HG02852 (cell line): ENCODE measurements at regions not wholly inside any gene's neighbourhood (a gene's known extent, or its start where the extent isn't known, plus 50 kb on each side); places are given as distances from the start of the nearest gene placed in this dataset.
"Not testable (repeated sequence)": the region's sequence is repeated elsewhere in the genome, so short reads cannot be mapped to it uniquely, and the experiment has no call there.

Experiments used
- ATAC-seq: cut with Tn5 transposase; IDR thresholded peaks from one replicate; pipeline ENCODE4 v1.9.1; 2021; ENCODE audit warnings: mild to moderate bottlenecking, moderate library complexity; ENCODE audit not compliant: unreplicated experiment

DNA sequence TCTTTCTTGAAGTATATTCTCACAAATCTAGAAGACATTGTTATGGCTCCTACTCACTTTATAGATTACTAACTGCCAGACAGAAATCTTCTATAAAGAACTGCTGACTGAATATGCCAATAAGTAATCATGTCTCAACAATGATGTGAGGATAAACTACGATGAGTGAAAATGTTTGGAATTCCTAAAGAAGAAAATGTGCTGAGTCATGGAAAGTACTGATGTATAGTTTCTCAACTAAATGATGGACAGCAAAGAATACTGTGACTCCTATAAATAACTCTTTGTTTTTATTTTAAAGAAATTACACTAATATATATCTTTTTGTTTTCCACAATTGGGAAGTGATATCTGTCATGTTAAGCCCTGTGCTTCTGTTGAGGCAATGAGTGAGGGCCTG is 232.9 kb downstream of the LNPK start:
- no peak for ATAC-seq

GRCh38 chr2:175766880-175767279 is 235.2 kb downstream of the LNPK start:
- ATAC-seq, result no peak

GRCh38 chr2:175755656-175756386 is 246.2 kb downstream of the LNPK start:
- ATAC-seq, result no peak

DNA sequence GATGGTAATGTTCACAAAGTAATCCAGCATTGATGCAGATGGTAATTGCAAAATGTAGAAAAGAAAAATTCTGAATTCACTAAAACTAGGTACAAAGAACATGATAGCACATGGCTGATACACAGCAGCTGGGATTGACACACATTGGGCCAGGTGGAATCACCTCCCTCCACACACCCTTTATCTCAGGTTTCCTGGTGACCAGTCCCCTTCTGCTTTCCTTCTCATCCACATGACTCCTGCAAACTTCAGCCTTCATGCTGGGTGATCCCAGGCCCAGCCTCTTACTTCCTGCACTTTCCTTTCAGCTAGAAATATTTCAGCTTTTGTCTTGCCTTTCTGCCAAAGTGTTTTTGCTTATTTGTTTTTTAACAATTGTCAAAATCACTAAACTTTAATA is 246.9 kb downstream of the LNPK start:
- ATAC-seq, result no peak

DNA sequence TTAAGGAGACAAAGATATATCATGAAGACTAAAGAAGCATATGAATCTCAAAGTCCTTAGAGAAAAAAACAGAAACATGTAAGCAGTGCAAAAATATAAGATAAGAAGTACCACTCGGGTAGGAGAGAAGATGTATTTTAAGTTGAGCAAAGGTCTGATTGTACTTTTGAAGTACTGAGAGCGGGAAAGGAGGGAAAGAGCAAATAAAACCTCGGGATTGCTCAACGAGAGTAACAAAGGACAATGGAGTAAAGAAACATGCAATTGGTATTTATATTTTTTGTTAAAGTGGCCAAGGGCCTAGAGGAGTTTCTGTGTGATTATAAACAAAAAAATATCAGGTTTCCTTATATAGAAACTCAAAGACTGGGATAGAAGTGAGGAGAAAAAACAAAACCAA is 251.9 kb downstream of the LNPK start:
- ATAC-seq, result no peak

- no peak for ATAC-seq
Observed at GRCh38 chr2:175745911-175746310, 256.2 kb downstream of the LNPK start.

DNA sequence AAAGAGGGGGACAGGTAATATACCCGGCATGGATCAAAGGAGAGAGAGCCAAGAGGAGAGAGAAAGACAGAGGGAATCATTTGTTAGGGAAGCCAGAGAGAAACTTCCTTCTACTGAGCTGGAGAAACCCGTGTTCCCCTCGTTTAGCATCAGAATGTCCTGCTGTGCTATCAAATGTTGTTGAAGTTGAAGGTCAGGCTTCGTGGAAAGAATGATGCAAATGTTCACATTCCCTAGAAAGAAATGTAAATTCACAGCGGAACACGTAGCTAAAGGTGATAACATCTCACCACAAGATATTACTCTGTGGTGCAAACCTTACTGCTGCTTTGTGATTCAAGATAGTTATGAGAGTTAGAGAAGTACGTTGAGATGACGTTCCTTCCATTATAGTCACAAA is 258.1 kb downstream of the LNPK start:
- ATAC-seq, result no peak

DNA sequence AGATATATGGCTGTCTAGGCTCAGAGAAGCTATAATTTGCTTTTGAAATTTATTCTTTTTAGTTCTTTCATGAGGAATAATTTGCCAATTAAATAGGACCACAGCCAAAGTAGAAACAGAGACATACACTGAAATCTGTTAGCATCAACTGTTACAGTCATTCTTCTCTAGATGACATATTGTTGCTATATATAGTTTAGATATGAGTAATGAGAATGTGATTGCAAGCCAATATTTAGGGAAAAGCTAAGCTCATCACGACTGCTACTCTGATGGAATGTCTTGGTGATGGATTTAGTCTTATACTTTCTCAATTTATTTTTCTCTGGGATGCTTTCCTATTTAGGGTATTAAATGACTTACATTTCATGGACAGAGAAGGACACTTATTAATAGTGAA is 259.1 kb downstream of the LNPK start:
- no peak for ATAC-seq

DNA sequence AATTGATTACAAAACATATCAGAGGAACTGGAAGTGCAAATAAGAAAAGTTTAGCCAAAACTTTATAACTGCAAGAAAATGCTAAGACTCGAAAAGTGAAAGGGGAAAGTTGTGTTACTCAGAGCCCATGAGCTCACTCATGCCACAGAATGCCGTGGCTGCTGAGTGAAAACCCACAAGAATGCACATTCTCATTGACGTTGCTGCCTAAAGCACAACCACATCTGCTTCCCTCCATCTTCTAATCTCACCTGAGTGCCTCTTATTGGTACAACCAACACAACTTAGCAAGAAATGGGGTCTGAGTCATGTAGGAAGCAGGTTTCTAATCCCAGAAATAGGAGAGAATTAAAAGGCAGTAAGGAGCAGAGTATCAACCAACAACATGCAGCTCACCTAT is 259.7 kb downstream of the LNPK start:
- no peak for ATAC-seq

DNA sequence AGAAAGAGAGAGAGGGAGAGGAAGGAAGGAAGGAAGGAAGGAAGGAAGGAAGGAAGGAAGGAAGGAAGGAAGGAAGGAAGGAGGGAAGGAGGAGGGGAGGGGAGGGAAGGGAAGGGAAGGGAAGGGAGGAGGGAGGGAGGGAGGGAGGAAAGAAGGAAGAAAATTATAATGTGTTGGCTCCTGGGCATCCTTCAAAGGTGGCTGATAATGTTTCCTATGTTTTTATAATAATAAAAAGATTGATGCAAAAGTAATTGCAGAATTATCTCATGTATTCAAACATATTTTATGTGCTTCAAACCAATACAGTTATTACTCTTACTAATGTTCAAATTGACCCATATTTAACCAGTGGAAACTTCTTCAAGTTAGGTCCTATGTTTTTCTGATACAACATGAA is 260.9 kb downstream of the LNPK start:
- ATAC-seq, result no peak

DNA sequence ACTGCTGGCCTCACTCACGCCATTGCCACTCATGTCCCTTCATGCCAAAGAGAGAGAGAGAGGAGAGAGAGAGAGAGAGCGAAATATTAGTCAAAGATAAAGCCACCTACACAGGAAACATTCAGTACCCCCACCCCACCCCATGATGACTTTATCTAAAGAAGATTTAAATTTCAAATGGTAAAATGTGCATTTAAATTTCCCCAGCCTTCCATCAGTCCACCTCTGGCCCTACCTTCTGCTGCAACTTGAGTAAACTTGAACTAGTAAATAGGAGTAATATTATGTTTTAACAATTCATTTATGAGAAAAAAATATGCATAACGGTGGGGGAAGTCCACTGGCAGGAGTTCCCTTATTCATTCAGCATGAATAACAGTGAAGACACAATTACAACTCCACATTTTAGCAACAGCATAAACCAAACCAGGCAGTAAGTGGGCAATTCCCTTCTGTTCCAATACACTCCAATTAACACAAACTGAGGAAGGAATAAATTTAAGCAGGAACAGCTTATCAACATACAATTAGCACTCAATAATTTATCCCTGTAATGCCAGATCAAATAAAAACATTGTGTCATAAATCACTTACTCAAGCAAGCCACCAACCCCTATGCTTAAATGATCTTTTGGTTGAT is 264.2 kb downstream of the LNPK start:
- ATAC-seq, result no peak

GRCh38 chr2:175734686-175735085 is 267.4 kb downstream of the LNPK start:
- ATAC-seq, result no peak

GRCh38 chr2:175732531-175732930 is 269.5 kb downstream of the LNPK start:
- ATAC-seq, result no peak

GRCh38 chr2:175730050-175730449 is 272.0 kb downstream of the LNPK start:
- ATAC-seq, result no peak

DNA sequence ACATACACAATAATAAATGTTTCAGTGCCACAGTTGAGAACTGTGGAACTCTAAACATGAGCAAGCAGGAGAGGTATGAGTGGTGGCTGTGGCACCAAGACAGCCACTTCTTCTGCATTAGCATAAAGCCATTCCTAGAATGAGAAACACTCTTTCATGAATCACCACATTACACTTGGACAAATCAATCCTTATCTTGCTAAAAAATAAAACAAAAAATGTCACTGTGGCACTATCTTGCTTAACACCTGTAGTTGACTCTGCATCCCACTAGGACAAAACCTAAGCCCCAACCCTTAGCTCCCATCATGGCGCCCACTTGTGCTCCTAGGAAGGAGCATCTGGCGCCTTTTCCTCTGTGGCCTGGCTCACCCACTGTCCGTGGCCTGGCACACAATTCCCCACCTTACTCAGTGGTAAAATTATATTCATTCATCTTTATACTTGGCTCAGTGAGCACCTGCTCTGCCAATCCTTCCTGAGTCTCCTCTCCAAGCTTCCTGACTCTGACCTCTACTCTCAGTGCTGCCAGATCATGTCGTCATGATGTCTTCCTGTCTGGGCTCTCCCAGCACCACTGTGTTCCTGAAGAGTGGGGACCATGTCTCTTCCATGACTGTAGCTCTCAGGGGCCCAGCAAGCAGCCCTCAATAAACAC is 272.9 kb downstream of the LNPK start:
- ATAC-seq, result no peak

GRCh38 chr2:175728032-175728431 is 274.0 kb downstream of the LNPK start:
- no peak for ATAC-seq

DNA sequence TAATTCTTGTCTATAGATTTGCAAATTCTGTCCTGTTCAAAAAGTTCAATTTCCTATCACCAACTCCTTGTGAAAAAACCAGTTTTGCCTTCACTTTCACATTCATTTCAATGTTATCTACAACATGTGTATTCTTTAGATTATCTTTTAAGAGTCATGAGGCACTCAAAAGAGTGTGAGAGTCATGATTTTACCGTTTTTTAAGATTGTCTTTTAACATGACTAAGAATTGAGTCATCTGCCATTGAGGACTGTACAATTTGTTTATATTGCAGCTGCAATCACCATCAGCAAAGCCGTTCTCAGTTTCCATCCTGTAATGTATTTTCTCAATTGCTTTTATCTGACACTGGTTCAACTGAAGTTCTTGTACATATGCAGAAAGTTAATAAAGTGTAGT is 275.8 kb downstream of the LNPK start:
- ATAC-seq, result no peak

DNA sequence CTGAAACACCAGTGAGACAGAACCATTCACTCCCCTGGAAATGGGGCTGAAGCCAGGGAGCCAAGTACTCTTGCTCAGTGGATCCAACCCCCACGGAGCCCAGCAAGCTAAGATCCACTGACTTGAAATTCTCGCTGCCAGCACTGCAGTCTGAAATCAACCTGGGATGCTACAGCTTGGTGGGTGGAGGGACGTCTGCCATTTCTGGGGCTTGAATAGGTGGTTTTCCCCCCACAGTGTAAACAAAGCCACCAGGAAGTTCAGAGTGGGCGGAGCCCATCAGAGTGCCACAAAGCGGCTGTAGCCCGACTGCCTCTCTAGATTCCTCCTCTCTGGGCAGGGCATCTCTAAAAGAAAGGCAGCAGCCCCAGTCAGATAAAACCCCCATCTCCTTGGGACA is 292.8 kb downstream of the LNPK start:
- ATAC-seq, result no peak

DNA sequence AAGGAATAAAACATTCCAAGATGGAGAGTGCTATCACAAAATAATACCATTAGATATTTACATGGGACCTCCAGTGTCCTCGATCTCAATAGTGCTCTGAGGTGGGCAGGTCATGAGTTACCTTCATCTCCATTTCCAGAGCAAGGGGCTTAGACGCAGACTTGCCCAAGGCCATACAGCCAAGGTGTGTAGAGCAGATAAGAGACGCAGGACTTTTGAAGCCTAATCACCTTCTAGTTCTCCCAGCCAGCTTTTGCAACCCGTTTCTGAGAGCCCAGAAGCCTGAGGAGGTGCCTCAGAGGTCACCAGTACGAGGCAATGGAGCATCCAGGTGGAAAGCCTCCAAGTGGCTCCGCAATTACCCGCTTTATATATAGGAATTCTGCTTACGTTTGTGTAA is 294.7 kb downstream of the LNPK start:
- ATAC-seq, result no peak

DNA sequence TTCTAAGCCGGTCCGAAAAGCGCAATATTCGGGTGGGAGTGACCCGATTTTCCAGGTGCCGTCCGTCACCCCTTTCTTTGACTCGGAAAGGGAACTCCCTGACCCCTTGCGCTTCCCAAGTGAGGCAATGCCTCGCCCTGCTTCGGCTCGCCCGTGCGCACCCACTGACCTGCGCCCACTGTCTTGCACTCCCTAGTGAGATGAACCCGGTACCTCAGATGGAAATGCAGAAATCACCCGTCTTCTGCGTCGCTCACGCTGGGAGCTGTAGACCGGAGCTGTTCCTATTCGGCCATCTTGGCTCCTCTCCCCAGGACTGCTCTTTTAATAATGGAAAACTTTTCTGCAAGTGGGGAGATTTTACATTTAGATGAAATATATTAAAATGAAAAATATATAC is 297.5 kb downstream of the LNPK start:
- not testable (repeated sequence) for ATAC-seq

DNA sequence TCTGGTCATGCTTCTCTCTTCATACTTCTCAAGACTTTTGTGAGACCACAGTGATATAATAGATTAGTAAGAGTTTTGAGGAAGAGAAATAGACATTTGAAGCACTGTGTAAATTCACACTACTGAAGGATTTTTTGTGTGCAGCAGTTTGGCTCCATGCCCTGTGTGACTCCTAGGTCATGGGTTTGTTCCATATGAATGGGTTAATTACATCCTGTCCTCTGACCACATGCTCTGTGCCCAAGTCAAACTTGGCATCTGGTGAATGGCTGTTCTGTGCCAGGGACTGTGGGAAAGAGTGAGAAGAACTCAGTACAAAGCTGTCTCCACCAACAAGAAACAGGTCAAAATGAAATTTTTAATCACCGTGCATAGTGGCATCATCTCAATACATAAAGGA is 304.0 kb downstream of the LNPK start:
- ATAC-seq, result no peak

DNA sequence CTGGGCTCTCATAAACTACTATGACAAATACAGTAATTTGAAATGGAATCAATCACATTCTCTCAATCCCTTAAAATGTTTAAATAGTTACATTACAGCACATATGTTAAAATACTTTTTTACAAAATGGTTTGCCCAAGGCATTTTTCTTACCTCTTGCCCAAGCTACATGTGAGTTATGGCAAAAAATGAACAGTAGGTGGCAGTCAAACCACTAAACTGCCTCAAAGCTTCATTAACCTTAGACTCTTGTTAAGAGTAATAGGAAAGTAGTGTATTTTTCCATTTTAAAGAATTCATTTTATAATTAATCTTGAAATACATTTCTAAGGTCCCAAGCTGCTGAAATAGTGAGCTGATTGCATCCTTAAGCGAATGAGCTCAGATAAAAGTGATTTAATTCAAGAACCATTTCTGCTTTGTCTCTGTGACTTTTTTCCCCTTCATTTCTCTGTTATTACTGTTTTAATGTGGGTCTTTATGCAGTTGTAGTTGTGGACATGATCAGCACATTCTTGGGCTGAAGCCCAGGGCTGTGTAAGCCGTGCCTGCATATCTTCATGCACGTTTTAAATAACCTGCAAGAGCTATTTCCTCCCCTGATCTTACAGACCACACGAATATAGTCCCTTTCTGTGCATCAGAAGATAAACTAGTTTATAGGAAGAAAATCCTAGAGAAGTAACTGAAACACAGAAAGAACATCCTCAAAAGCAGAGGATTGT is 311.8 kb downstream of the LNPK start:
- ATAC-seq, result peak; percentile 73
